ENCODE measurements at regions not wholly inside any gene's neighbourhood (a gene's known extent, or its start where the extent isn't known, plus 50 kb on each side); places are given as distances from the start of the nearest gene placed in this dataset.

DNA sequence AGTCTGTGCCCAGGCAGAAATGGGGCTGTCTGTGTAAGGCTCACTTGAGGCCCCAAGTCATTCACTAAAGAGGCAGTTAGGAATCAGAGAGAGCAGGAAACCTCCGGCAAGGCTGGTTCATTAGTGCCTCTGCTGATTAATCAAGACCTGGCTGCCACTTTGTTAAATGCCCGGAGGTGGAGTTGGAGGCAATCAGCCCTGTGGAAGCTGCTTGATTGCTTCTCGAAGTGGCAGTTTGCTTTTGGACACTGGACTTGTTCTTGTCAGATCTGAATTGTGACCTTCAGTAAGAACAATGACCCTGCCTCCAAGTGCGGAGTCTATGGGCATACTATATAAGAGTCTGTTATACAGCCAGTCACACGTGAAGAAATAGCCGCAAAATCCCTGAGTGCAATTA, 183.9 kb upstream of the LINC00305 start:
- DNase-seq, result no peak
- Histone ChIP-seq H3K4me3 (ENCODE audit: insufficient read depth, low read depth, low read length) (no peak overlapping the region), H3K36me3 (replicated peaks; ENCODE audit: control insufficient read depth, insufficient read depth, low read length) (no peaks in the 10 kb centered on the region), H3K27me3 (ENCODE audit: control insufficient read depth, insufficient read depth, low read length) (no peaks in the 10 kb centered on the region)

DNA sequence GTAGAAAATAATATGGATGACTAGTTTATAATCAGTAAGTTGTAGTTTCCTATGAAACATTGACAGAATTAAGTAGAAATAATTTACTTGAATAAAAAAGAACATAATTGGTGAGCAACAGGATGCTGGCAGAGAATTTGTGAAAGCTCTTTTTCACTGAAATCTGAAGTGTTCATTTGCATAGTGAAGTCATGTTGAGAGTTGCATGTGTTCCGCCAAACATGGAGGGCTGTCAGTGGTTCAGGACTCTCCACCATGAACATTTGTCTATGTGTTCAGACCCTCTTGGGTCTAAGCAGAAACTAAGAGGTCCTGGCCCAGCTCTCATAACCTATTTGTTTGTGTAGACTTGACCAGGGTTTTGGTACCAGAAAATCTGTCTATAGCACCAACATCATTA, 182.5 kb upstream of the LINC00305 start:
- H3K4me3 ChIP-seq (ENCODE audit: insufficient read depth, low read depth, low read length), result no peak overlapping the region
- H3K27me3 ChIP-seq (ENCODE audit: control insufficient read depth, insufficient read depth, low read length), result no peaks in the 10 kb centered on the region
- DNase-seq, result no peak
- H3K36me3 ChIP-seq (replicated peaks; ENCODE audit: control insufficient read depth, insufficient read depth, low read length), result no peaks in the 10 kb centered on the region

DNA sequence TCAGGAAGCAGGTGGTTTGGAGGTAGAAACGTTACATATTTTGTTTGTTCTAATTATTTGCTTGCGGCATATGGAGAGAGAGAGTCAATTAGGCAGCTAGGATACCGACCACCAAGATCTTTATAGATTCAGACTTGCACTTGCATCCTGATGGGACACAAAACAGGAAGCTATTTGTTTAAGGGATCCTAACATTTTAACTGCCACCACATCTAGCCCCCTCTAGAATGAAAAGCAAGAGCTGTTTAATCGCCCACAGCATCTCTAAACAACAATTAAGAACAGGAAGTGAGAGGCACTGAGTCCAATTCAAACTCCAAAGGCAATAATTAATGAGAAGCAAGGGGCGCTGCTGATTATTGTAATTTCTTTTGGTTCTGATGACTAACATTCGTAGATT, 182.0 kb upstream of the LINC00305 start:
- Histone ChIP-seq H3K4me3 (ENCODE audit: insufficient read depth, low read depth, low read length) (no peak overlapping the region), H3K27me3 (ENCODE audit: control insufficient read depth, insufficient read depth, low read length) (no peaks in the 10 kb centered on the region), H3K36me3 (replicated peaks; ENCODE audit: control insufficient read depth, insufficient read depth, low read length) (no peaks in the 10 kb centered on the region)
- DNase-seq, result no peak

DNA sequence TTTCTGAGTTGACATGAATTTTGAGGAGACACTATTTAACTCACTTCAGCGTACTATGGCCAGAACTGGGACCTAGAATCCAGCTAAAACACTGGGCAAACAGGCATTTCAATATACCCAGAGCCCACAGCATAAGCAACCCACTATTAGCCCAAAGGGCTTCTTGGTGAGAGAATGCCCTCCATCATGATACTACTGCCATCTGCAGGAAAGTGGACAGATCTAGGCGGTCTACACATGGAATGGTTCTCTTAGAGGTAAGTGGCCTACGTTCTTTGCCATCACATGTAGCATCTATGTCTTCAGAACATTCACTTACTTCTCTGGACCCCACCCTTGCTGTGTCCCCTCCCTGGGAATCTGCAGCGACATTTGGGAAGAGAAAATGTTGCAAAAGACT, 181.3 kb upstream of the LINC00305 start:
- peak; percentile 16 for DNase-seq
- Histone ChIP-seq H3K36me3 (replicated peaks; ENCODE audit: control insufficient read depth, insufficient read depth, low read length) (no peaks in the 10 kb centered on the region), H3K4me3 (ENCODE audit: insufficient read depth, low read depth, low read length) (no peak overlapping the region), H3K27me3 (ENCODE audit: control insufficient read depth, insufficient read depth, low read length) (no peaks in the 10 kb centered on the region)

DNA sequence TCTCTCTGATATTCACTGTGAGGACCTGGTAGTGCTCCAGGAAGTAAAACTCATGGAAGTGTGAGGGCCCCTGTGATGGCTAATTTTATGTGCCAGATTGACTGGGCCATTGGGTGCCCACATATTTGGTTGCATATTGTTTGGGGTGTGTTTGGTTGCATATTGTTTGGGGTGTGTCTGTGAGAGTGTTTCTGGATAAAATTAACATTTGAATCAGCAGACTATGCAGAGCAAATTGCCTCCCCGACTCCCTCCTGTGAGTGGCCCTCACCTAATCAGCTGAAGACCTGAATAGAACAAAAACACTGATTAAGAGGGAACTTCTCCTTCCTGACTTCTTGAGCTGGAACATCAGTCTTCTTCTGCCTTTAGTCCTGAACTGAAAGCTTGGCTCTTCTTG, 173.3 kb upstream of the LINC00305 start:
- Histone ChIP-seq H3K36me3 (replicated peaks; ENCODE audit: control insufficient read depth, insufficient read depth, low read length) (no peaks in the 10 kb centered on the region), H3K4me3 (ENCODE audit: insufficient read depth, low read depth, low read length) (no peak overlapping the region), H3K27me3 (ENCODE audit: control insufficient read depth, insufficient read depth, low read length) (no peaks in the 10 kb centered on the region)
- no peak for DNase-seq

DNA sequence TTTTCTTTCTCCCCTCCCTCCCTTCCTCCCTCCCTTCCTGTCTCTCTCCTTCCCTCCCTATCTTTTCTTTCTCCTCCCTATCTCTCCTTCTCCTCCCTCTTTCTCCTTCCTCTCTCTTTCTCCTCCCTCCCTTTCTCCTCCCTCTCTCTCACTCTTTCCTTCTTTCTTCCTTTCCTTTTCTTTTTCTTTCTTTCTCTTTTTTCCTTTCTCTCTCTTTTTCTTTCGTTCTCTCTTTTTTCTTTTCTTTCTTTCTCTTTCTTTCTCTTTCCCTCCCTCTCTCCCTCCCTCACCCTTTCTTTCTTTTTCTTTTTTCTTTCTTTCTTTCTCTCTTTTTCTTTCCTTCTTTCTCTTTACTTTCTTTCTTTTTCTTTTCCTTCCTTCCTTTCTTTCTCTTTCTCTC, 169.7 kb upstream of the LINC00305 start:
- DNase-seq, result no peak
- Histone ChIP-seq H3K4me3 (ENCODE audit: insufficient read depth, low read depth, low read length) (no peak overlapping the region), H3K27me3 (ENCODE audit: control insufficient read depth, insufficient read depth, low read length) (no peaks in the 10 kb centered on the region), H3K36me3 (replicated peaks; ENCODE audit: control insufficient read depth, insufficient read depth, low read length) (no peaks in the 10 kb centered on the region)

DNA sequence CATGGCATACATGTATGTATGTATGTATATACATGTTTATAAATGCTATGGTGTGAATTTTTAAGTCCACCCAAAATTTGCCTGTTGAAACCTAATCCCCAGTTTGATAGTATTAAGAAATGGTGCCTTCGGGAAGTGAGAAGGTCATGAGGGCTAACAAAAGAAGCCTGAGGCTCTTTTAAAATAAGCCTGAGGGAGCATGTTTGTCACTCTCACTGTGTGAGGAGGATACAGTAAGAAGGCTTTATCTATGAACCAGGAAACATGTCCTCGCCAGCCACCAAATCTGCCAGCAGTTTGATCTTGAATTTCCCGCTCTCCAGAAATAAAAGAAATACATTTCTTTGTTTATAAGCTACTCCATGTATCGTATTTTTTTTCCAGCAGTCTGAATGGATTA, 163.0 kb upstream of the LINC00305 start:
- no peak for DNase-seq
- Histone ChIP-seq H3K4me3 (ENCODE audit: insufficient read depth, low read depth, low read length) (no peak overlapping the region), H3K27me3 (ENCODE audit: control insufficient read depth, insufficient read depth, low read length) (no peaks in the 10 kb centered on the region), H3K36me3 (replicated peaks; ENCODE audit: control insufficient read depth, insufficient read depth, low read length) (no peaks in the 10 kb centered on the region)

DNA sequence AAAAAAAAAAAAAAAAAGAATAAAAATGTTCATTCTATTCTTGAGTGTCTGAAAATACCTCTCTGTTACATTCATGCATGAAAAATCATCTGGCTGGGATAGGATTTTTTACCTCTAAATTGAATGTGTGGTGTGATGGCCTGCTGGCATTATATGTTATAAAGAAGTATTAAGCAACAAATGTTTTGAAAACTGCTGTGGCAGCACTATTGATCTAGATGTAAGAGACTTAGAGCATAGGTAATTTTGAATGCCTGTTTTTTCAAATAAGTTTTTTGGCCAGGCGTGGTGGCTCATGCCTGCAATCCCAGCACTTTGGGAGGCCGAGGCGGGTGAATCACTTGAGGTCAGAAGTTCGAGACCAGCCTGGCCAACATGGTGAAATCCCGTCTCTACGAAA, 147.0 kb upstream of the LINC00305 start:
- H3K4me3 ChIP-seq (ENCODE audit: insufficient read depth, low read depth, low read length), result no peak overlapping the region
- H3K27me3 ChIP-seq (ENCODE audit: control insufficient read depth, insufficient read depth, low read length), result no peaks in the 10 kb centered on the region
- DNase-seq, result no peak
- no peaks in the 10 kb centered on the region for H3K36me3 ChIP-seq (replicated peaks; ENCODE audit: control insufficient read depth, insufficient read depth, low read length)

DNA sequence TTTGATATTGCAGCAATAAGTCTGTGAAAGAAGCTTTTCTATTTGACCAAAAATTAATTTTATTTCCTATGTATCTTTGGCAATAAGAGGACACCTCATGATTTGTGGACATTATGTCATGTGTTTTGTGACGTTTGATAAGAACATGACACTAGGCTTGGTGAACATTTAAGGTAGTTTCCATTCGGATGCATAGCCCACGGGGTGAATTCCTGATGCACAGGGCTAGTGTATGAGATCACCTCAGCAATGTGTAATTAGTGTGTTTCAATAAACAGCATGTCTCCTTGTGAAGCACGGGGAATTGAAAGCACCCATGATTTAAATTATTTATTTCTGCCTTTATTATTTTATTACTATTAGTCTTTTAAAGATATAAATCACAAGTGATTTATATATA, 146.1 kb upstream of the LINC00305 start:
- Histone ChIP-seq H3K36me3 (replicated peaks; ENCODE audit: control insufficient read depth, insufficient read depth, low read length) (no peaks in the 10 kb centered on the region), H3K27me3 (ENCODE audit: control insufficient read depth, insufficient read depth, low read length) (no peaks in the 10 kb centered on the region), H3K4me3 (ENCODE audit: insufficient read depth, low read depth, low read length) (no peak overlapping the region)
- DNase-seq, result no peak

DNA sequence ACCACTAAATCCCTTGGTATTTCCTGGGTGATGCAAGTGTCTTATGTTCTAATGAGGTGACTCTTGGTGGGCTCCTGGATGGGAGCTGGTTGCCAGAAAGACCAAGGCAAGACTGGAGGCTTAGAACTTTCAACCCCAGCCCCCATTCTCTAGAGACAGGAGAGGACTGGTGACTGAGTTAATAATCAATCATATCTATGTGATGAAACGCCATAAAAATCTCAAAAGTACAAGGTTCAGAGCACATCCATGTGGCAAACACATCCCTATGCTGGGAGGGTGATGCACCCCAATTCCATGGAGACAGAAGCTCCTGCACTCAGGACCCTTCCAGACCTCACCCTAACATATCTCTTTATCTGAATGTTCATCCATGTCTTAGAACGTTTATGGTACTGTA, 139.5 kb upstream of the LINC00305 start:
- H3K36me3 ChIP-seq (replicated peaks; ENCODE audit: control insufficient read depth, insufficient read depth, low read length), result no peaks in the 10 kb centered on the region
- no peak overlapping the region for H3K4me3 ChIP-seq (ENCODE audit: insufficient read depth, low read depth, low read length)
- no peaks in the 10 kb centered on the region for H3K27me3 ChIP-seq (ENCODE audit: control insufficient read depth, insufficient read depth, low read length)
- no peak for DNase-seq

DNA sequence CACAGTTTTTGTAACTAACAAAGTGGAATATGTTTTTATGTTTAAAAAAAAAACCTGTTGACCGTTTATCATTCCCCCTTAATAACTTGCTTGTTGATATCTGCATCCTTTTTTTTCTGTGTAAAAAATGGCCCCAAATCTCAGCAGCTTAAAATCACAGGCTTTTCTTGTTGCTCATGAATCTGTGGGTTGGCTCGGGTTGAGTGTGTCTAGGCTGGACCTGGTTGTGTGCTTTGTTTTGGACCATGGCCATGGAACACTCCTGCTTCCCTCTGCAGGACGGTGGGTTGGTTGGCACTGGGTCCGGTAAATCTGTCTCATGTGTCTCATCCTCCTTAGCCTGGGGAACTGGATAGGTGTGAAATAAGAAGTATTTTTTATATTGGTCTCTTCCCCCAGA, 139.0 kb upstream of the LINC00305 start:
- DNase-seq, result no peak
- Histone ChIP-seq H3K36me3 (replicated peaks; ENCODE audit: control insufficient read depth, insufficient read depth, low read length) (no peaks in the 10 kb centered on the region), H3K27me3 (ENCODE audit: control insufficient read depth, insufficient read depth, low read length) (no peaks in the 10 kb centered on the region), H3K4me3 (ENCODE audit: insufficient read depth, low read depth, low read length) (no peak overlapping the region)

DNA sequence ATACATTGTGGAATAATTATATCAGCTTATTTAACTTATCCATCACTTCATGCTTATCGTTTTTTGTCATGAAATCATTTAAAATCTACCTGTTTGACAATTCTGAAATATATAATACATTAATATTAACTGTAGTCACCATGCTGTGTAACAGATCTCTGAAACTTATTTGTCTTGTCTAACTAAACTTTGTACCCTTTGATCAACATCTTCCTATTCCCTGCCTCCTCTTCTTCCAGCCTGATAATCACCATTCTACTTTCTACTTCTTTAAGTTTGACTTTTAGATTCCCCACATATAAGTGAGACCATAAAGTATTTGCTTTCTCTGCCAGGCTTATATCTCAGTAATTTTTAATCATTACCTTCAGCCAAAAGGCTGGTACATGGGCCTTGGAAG, 134.2 kb upstream of the LINC00305 start:
- Histone ChIP-seq H3K27me3 (ENCODE audit: control insufficient read depth, insufficient read depth, low read length) (no peaks in the 10 kb centered on the region), H3K4me3 (ENCODE audit: insufficient read depth, low read depth, low read length) (no peak overlapping the region), H3K36me3 (replicated peaks; ENCODE audit: control insufficient read depth, insufficient read depth, low read length) (no peaks in the 10 kb centered on the region)
- no peak for DNase-seq

DNA sequence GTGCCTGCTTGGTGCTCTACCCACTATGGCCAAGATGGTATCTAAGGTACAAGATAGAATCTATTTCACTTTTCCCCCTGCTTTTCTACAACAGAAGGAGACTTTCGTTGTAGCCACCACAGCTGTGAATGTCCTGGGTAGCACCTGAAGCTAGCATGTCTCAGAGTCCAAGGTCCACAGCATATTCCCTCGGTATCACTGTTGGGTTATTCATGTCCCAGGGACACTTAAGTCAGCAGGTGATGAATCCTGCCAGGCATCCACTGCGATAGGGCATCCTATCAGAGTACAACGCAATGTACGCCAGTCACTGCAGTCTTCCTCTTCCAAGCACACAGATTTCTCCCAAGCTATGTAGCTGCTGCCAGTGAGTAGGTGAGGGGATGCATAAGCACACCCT, 129.1 kb upstream of the LINC00305 start:
- Histone ChIP-seq H3K27me3 (ENCODE audit: control insufficient read depth, insufficient read depth, low read length) (no peaks in the 10 kb centered on the region), H3K36me3 (replicated peaks; ENCODE audit: control insufficient read depth, insufficient read depth, low read length) (no peaks in the 10 kb centered on the region), H3K4me3 (ENCODE audit: insufficient read depth, low read depth, low read length) (no peak overlapping the region)
- DNase-seq, result no peak

DNA sequence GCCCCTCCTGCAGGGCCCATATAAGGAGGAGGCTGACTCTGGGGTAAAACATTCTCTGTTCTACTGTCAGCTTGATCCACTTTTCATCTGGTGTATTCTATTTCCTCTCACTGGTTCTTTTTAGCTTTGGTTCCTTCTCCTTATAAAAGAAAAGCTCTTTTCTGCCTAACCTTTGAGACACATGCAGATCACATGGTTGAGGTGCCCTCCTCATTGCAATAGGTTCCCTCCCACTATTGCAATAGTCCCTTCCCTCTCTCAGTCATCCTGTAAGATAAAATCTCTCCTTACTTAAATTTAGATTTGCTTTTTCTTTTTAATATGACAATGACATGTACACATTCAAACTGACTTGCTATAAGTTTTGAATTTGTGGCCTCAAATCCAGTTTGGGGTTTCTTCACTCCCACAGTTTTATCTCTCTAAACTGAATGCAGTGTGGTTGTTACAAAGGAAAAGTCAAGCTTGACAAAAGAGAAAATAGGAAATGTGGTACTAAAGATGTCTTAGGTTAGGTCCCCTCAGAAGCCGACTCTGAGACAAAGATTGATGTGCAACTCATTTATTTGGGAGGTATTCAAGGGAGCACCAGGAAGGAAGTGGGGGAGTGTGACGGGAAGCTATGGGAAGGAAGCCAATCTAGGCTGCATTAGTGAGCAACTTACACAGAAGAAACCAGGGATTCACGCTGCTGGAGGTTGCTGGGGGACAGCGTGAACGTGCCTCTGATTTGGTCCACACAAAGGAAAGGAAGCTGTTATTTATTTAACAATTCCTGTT, 127.6 kb upstream of the LINC00305 start:
- H3K36me3 ChIP-seq (replicated peaks; ENCODE audit: control insufficient read depth, insufficient read depth, low read length), result no peaks in the 10 kb centered on the region
- DNase-seq, result no peak
- H3K27me3 ChIP-seq (ENCODE audit: control insufficient read depth, insufficient read depth, low read length), result no peaks in the 10 kb centered on the region
- H3K4me3 ChIP-seq (ENCODE audit: insufficient read depth, low read depth, low read length), result no peak overlapping the region

DNA sequence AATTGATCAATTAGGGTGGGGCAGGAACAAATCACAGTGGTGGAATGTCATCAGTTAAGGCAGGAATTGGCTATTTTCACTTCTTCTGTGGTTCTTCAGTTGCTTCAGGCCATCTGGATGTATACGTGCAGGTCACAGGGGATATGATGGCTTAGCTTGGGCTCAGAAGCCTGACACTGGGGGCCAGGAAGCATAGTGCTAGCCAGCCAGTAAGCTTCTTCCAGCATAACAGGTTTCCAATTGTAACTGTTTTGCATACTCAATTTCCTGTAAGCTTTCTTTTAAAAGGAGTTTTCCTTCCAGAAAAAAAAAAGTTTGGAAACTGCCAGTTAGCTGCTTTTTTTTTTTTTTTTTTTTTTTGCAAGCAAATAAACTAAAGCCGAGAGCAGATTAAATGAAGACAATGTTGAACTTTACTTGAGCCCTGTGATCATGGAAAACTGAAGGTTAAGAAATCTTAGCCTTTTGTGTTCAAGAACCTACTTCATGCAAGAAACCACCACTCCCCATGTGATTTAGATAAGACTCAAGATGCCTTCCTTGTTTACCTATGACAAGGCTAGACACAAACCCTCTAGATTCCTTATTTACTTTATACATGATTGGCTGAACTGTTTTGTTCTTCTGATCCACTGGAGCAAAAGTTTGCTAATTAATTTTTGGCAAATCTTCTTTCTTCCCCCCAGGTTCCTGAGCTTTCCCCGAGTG, 126.9 kb upstream of the LINC00305 start:
- H3K27me3 ChIP-seq (ENCODE audit: control insufficient read depth, insufficient read depth, low read length), result no peaks in the 10 kb centered on the region
- no peaks in the 10 kb centered on the region for H3K36me3 ChIP-seq (replicated peaks; ENCODE audit: control insufficient read depth, insufficient read depth, low read length)
- no peak for DNase-seq
- H3K4me3 ChIP-seq (ENCODE audit: insufficient read depth, low read depth, low read length), result no peak overlapping the region

Measured in H7 (cell line).